ENCODE measurements at regions not wholly inside any gene's neighbourhood (a gene's known extent, or its start where the extent isn't known, plus 50 kb on each side); places are given as distances from the start of the nearest gene placed in this dataset.

- no peak for DNase-seq
Measured at GRCh38 chr4:107252571-107252970, 216.5 kb upstream of the DKK2 start.

GRCh38 chr4:107248571-107248970, 212.5 kb upstream of the DKK2 start:
- DNase-seq, result no peak

DNA sequence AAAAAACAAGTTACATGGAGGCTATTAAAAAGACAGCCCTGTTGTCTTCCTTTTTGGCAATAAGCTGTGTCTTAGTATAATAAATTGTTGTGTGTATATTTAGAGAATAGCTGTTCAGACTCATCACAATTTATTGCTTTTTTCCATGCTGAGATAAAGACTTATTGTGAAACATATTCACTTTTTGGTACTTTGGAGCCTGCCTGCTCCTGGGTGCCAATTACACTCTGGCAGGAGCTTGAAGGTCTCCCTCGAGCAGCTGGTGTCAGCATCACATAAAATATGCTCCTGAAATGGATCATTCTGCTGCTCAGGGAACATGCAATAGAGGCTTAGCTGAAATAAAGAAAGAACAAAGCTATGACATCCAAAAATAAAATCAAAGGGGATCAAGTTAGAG, 211.6 kb upstream of the DKK2 start:
- DNase-seq, result no peak

- DNase-seq, result no peak
Measured at GRCh38 chr4:107246761-107247160, 210.6 kb upstream of the DKK2 start.

- DNase-seq, result no peak
Measured at GRCh38 chr4:107243141-107243781, 207.1 kb upstream of the DKK2 start.

GRCh38 chr4:107220976-107221375, 184.9 kb upstream of the DKK2 start:
- no peak for DNase-seq

- no peak for DNase-seq
Measured at GRCh38 chr4:107219681-107220080, 183.6 kb upstream of the DKK2 start.

DNA sequence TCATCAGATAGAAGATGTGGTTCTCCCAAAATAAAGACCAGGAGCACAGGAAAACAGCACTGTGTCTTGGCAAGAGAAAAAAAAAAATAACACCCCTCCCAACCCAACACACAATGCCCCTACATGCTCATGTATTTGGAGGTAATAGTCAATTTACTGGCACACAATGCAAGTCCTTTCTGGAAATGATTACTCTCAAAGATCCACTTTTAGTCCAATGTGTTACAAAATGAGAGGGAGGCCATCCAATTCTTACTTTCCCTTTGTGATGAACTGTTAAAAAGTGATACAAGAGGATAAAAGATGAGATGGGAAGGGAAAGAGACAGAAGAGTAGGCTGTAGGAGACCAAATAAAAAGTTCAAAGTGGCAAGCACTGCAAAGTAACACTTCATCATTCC, 180.3 kb upstream of the DKK2 start:
- DNase-seq, result no peak

GRCh38 chr4:107215222-107215621, 179.1 kb upstream of the DKK2 start:
- DNase-seq, result no peak

DNA sequence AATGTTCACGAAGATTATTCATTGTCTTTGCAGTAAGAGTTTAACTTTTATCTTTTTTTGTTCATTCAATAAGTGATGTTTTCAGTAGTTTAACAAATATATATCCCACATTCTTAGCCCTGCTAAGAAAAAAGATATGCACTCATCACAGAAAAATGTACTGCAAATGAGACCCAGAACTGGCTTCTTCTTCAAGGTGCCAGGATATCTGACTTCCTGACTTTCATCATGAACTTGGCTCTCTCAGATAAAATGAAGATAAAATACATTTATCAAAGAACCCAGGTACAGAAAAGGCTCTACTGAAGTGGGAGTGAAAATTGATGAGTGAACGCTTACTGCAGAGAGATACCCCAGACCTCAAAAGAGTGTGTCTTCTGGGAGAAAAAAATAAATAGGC, 177.8 kb upstream of the DKK2 start:
- DNase-seq, result no peak

DNA sequence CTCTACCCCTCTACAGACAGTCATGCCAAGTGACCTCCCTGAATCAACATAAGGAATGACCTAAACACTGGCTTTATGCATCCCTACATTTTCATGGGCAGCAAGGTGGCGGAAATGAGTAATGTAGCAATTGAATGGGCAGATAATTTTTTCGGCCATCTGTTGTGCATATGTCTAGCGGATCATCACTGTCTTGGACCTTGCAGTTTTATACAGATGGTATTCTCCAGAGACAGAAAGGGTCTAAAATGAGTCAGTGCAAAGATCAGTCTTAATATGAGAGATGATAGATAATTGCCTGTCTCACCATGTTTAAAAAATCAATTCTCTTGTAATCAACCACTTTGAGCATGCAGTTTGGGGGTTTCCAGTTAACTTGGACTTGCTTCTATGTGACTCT, 177.3 kb upstream of the DKK2 start:
- DNase-seq, result no peak

DNA sequence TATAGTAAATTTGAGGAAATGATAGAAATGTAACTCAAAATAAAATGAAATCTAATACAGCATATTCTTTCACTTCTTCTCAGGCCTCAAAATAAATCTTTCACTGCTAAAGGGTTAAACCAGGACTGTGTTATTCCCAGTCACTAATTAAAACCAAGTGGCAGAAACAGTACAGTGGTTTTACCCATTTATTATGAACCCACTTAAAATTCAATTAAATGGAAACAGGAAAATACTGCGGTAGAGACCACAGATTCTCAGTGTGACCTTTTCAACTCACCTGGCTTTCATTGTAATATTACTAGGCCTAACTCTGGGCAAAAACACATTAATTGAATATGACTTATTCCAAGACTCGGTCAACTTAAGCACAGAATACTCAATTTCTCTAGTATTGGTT, 176.5 kb upstream of the DKK2 start:
- no peak for DNase-seq

DNA sequence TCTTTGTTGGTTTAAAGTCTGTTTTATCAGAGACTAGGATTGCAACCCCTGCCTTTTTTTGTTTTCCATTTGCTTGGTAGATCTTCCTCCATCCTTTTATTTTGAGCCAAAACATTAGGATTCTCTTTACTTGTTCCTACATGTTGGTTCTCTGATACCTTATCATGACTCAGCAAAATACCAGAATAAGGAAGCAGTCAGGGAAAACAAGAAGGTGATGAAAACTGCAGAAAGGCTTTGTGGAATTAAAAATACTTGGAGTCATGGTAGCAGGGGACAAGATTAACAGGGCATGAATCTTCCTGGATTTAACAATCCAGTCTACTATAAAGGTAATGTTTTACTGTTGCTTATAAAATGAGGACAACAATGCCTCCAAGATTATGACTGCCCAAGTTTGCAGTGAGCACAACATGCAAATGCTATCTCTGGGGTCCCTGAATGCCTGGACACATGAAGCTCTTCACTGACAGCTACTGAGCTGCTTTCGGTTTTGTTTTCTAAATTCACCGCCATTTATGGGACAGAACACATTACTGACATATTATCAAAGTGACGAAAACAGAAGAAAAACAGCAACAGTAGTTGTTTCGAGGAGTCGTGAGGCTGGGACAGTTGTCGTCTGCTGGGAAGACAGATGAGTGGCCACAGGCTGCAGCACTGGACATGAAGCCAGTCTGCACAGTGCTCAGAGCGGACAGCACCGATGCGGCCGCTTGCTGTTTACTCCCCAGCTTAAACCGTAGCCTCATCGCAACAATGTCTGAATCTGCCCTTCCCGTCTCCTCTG, 174.5 kb upstream of the DKK2 start:
- no peak for DNase-seq

- no peak for DNase-seq
Measured at GRCh38 chr4:107203733-107204132, 167.6 kb upstream of the DKK2 start.

- no peak for DNase-seq
Measured at GRCh38 chr4:107202744-107203143, 166.6 kb upstream of the DKK2 start.

DNA sequence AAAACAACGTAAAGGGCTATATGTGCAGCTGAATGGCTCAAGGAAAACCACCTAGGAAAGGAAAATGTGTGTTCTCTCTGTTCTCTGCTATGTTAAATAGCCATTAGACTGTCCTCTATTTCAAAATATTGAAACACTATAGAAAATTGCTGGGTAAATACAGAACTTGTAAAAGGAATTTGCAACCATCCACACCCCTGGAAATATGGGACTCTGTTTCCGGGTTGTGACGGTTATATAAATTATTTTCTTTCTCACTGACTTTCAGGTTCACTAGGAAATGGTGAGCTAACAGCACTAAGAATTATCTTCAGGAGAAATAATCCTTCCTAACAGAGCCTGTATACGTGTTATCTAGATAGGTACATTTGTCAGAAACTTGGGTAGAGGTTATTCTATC, 161.0 kb upstream of the DKK2 start:
- DNase-seq, result no peak

GRCh38 chr4:107196312-107196711, 160.2 kb upstream of the DKK2 start:
- DNase-seq, result no peak

- DNase-seq, result no peak
Measured at GRCh38 chr4:107194005-107194404, 157.9 kb upstream of the DKK2 start.

GRCh38 chr4:107192601-107193000, 156.5 kb upstream of the DKK2 start:
- DNase-seq, result no peak

DNA sequence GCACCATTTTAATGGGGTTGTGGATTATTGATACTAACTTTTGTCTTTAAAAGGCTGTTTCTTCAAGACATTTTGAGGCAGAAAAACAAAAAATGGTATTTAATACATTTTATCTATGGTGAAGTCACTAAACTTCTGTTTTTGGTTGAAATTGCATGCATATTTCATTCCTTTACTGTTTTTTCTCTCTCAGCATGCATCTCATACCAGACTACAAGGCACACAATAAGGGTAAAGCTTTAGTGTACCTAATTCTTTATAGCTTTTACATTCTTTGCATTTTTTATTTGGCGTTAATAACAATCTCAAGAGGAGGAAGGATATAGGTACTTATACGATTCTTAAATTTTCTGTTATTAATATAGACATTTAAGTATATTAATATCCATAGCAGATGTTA, 151.0 kb upstream of the DKK2 start:
- DNase-seq, result no peak

GRCh38 chr4:107183155-107183774, 147.2 kb upstream of the DKK2 start:
- peak in 8 of 56 donors; percentile 0 to 54 (median 3) for DNase-seq

DNA sequence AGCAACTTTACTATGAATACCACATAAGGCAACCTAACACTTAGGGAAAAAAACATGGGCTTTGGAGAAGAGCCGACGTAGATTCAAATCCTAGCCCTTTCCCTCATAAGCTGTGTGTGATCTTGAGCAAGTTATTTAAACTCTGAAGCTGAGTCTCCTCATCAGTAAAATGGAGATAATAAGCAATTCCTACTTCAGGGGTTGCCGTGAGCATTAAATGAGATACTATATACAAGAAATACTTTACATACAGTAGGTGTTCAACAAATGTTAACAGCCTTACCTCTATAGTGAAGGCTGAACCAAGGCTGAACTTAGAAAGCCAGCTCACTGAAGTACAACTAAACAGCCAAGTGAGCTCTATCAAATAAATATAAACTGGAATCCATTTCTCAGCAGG, 146.2 kb upstream of the DKK2 start:
- no peak for DNase-seq

All from amygdala (tissue), 56 donors.